NT2/D1 (cell line): ENCODE measurements at regions not wholly inside any gene's neighbourhood (a gene's known extent, or its start where the extent isn't known, plus 50 kb on each side); places are given as distances from the start of the nearest gene placed in this dataset.

ENCODE experiments used
- SUZ12 ChIP-seq: IDR thresholded peaks from 2 replicates; pipeline ENCODE4 v1.6.1; 2011; ENCODE audit not compliant: insufficient read length, insufficient read depth; ENCODE audit errors: extremely low read depth
- YY1 ChIP-seq: IDR thresholded peaks from 2 replicates; pipeline ENCODE4 v1.6.1; 2011; ENCODE audit not compliant: insufficient read length, insufficient read depth
- ZNF274 ChIP-seq: IDR thresholded peaks from 2 replicates; pipeline ENCODE4 v1.6.1; 2011; ENCODE audit warnings: mild to moderate bottlenecking, low read depth, low read length

DNA sequence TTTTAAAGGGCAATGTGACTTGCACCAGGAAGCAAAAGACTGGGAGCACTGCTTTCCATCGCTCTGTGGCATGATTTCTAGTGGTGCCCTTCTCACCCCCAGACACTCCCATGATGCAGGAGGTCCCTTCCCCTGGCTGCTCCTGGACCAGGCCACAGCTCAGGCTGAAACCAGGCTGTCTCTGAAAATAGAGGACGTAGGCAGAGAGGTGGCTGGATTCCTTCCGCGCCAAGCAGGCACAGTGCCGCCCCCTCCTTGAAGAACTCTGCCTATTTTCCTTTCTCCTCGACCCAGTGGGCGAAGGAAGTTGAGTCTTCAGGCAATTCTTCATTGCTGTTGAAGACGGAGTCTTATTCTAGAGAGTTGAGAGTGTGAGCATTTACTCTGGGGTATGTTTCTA is 489.4 kb upstream of the TBL1XR1 start:
- TF ChIP-seq YY1 (no peak), ZNF274 (no peak), SUZ12 (no peak)
